Panc1 (cell line): ENCODE measurements at regions not wholly inside any gene's neighbourhood (a gene's known extent, or its start where the extent isn't known, plus 50 kb on each side); places are given as distances from the start of the nearest gene placed in this dataset.

Source experiments
- TF ChIP-seq, protein P1 (sequence below): fragments of 450-650 bp; IDR thresholded peaks from 2 replicates; pipeline ENCODE4 v1.5.1; 2017; ENCODE audit warnings: mild to moderate bottlenecking
- TF ChIP-seq, protein P2 (sequence below), 2 experiments: IDR thresholded peaks; 2 replicates each; pipeline ENCODE4 v1.6.1; 2011 to 2012; ENCODE audit warnings: low read depth in 2 of 2, control low read depth in 1 of 2, low read length in 1 of 2, mild to moderate bottlenecking in 1 of 2, moderate library complexity in 1 of 2; ENCODE audit not compliant: insufficient read depth in 1 of 2

DNA sequence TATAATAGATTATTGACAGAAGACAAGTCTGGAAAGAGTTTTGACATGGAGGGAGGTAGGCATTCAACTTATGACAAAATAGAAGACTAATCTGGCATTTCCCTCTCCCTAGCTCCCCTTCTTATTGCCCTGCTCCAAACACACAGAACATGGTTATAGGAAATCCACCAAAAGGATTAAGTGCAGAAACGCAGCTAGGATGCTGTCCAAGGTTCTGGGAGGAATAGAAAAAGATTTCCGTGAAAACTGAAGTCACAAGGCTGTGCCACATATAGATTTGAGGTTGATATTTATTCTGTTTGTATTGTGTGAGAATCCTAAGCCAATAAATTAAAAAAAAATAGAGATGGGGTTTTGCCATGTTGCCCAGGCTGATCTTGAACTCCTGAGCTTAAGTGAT lies 107.9 kb upstream of the MAP3K7 start:
- TF ChIP-seq, protein P1, sequence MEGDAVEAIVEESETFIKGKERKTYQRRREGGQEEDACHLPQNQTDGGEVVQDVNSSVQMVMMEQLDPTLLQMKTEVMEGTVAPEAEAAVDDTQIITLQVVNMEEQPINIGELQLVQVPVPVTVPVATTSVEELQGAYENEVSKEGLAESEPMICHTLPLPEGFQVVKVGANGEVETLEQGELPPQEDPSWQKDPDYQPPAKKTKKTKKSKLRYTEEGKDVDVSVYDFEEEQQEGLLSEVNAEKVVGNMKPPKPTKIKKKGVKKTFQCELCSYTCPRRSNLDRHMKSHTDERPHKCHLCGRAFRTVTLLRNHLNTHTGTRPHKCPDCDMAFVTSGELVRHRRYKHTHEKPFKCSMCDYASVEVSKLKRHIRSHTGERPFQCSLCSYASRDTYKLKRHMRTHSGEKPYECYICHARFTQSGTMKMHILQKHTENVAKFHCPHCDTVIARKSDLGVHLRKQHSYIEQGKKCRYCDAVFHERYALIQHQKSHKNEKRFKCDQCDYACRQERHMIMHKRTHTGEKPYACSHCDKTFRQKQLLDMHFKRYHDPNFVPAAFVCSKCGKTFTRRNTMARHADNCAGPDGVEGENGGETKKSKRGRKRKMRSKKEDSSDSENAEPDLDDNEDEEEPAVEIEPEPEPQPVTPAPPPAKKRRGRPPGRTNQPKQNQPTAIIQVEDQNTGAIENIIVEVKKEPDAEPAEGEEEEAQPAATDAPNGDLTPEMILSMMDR = no peak
- TF ChIP-seq, protein P2, sequence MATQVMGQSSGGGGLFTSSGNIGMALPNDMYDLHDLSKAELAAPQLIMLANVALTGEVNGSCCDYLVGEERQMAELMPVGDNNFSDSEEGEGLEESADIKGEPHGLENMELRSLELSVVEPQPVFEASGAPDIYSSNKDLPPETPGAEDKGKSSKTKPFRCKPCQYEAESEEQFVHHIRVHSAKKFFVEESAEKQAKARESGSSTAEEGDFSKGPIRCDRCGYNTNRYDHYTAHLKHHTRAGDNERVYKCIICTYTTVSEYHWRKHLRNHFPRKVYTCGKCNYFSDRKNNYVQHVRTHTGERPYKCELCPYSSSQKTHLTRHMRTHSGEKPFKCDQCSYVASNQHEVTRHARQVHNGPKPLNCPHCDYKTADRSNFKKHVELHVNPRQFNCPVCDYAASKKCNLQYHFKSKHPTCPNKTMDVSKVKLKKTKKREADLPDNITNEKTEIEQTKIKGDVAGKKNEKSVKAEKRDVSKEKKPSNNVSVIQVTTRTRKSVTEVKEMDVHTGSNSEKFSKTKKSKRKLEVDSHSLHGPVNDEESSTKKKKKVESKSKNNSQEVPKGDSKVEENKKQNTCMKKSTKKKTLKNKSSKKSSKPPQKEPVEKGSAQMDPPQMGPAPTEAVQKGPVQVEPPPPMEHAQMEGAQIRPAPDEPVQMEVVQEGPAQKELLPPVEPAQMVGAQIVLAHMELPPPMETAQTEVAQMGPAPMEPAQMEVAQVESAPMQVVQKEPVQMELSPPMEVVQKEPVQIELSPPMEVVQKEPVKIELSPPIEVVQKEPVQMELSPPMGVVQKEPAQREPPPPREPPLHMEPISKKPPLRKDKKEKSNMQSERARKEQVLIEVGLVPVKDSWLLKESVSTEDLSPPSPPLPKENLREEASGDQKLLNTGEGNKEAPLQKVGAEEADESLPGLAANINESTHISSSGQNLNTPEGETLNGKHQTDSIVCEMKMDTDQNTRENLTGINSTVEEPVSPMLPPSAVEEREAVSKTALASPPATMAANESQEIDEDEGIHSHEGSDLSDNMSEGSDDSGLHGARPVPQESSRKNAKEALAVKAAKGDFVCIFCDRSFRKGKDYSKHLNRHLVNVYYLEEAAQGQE (IDR thresholded peaks at IDR 0.05; ENCODE audit: insufficient read depth in 1 of 2, low read depth in 2 of 2, low read length in 1 of 2) = peak in 1 of 2 experiments; percentile 63; a peak in 2 of 4 replicates
